Astrocyte of the spinal cord (primary cell): ENCODE measurements at regions not wholly inside any gene's neighbourhood (a gene's known extent, or its start where the extent isn't known, plus 50 kb on each side); places are given as distances from the start of the nearest gene placed in this dataset.

Source experiments
- DNase-seq: peaks from one replicate; pipeline ENCODE4 v3.0.0; 2011; ENCODE audit warnings: low read depth, low spot score
- H3K4me3 ChIP-seq: 2 replicates; pipeline ENCODE4 v1.5.1; 2011; ENCODE audit warnings: low read depth, mild to moderate bottlenecking, low read length, moderate library complexity
- in situ Hi-C: cut with HindIII; loops from 2 replicates; pipeline ENCODE4 v1.10.0; 2017; ENCODE audit warnings: low sequenced_read_pairs
- TF ChIP-seq, protein P1 (sequence below): IDR thresholded peaks from 2 replicates; pipeline ENCODE4 v1.5.1; 2012; ENCODE audit warnings: low read depth, mild to moderate bottlenecking, low read length, inconsistent platforms

DNA sequence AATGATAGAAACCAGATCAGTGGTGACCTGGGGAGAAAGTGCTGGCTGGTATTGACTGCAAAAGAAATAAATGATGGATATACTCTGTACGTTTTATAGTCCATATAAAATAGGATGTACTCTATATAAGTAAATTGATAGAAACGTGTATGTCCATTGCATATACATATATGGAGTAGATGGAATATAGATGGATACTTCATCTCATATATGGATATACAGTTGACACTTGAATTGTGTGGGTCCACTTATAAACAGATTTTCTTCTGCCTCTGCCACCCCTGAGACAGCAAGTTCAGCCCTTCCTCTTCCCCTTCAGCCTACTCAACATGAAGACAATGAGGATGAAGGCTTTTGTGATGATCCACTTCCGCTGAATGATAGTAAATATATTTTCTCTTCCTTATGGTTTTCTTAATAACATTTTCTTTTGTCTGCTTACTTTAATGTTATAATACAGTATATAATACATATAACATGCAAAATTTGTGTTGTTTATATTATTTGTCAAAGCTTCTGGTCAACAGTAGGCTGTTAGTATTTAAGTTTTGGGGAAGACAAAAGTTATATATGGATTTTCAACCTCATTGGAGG lies 76.1 kb upstream of the MYCN start:
- DNase-seq: no peak
- in situ Hi-C loops: no loop called here
- TF ChIP-seq, protein P1, sequence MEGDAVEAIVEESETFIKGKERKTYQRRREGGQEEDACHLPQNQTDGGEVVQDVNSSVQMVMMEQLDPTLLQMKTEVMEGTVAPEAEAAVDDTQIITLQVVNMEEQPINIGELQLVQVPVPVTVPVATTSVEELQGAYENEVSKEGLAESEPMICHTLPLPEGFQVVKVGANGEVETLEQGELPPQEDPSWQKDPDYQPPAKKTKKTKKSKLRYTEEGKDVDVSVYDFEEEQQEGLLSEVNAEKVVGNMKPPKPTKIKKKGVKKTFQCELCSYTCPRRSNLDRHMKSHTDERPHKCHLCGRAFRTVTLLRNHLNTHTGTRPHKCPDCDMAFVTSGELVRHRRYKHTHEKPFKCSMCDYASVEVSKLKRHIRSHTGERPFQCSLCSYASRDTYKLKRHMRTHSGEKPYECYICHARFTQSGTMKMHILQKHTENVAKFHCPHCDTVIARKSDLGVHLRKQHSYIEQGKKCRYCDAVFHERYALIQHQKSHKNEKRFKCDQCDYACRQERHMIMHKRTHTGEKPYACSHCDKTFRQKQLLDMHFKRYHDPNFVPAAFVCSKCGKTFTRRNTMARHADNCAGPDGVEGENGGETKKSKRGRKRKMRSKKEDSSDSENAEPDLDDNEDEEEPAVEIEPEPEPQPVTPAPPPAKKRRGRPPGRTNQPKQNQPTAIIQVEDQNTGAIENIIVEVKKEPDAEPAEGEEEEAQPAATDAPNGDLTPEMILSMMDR: no peak
- no peak overlapping the region for H3K4me3 ChIP-seq

DNA sequence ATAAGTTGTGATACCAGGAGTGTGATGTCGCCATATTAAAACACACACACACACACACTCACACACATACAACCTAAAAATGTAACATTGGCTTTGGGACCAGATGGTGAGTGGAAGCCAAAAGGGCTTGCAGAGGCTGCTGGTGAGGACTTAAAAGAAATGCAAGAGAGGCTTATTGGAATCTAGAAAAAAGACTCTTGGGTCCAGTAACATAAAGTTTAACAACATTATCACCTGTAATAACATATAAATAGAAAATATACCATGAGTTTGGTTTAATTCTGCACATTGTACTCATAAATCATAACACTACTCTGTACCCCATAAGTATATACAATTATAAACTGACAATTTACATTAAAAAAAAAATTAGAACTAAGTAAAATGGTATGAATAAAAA lies 74.4 kb upstream of the MYCN start:
- H3K4me3 ChIP-seq: no peak overlapping the region
- in situ Hi-C loops: no loop called here
- TF ChIP-seq, protein P1: no peak
- no peak for DNase-seq

DNA sequence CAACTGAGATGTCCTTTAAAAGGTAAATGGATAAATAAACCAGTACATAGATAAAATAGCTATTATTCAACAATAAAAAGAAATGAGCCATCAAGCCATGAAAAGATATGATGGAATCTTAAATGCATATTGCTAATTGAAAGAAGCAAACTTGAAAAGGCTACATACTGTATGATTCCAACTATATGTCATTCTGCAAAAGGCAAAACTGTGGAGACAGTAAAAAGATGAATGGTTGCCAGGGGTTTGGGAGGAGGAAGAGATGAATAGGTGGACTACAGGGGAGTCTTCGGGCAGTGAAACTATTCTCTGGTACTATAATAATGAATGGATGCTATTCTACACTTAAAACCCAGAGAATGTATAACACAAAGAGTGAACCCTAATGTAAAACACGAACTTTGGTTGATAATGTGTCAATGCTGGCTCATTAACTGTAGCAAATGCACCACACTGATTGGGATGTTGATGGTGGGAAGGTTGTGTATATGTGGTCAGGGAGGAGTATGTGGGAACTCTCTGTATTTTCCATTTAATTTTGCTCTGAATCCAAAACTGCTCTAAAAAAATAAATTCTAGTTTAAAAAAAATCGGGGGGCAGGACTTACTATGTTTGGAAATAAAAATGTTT lies 73.7 kb upstream of the MYCN start:
- no peak overlapping the region for H3K4me3 ChIP-seq
- TF ChIP-seq, protein P1: no peak
- no peak for DNase-seq
- in situ Hi-C loops: no loop called here

DNA sequence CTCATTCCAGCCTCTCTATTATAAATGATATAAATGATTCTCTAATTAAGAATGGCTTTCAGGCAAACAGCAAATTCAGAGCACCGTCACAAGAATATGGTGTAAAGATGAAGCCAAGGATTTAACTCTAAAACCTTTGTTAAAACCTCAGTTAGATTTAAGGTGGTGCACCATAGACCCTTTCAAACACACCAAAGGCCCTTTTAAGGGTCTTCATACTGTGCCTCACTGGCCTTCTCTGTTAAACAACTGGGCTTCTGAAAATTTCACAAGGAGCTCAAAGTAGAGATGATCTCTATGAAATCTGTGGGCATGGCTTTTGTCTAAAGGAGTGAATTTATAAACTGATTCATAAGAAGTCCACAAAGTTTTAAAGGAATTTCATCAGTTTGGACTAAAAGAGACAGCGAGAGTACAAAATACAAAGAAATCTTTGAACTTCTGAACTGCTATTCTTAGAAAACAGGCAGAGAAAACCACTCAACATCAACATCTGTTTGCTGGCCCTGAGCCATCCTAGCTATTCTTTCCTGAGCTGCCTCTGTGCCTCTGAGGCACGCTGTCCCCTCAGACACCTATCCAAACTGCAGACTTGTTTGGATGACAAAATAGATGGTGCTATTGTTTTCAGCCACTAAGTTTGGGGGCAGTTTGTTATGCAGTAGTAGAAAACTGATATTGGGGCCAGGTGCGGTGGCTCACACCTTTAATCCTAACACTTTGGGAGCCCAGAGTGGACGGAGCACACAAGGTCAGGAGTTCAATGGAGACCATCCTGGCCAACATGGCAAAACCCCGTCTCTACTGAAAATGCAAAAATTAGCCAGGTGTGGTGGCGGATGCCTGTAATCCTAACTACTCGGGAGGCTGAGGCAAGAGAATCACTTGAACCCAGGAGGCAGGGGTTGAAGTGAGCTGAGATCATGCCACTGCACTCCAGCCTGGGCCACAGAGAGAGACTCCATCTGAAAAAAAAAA lies 72.9 kb upstream of the MYCN start:
- DNase-seq: no peak
- H3K4me3 ChIP-seq: no peak overlapping the region
- in situ Hi-C loops: no loop called here
- TF ChIP-seq, protein P1: no peak

DNA sequence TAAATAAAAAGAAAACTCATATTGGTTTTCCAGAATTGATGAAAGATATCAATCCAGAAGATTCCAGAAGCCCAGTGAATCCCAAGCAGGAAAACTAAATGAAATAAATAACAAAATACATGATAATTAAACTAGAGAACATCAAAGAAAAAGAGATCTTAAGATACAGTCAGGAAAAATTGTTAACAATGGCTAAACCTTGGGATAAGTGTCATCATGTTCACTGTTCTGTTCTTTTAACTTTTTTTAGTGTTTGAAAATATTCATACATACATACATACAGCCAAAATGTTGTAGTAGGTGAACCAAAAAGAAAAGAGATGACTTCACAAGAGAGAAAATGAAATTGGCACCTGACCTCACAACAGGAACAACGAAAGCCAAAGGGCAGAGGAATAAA lies 72.2 kb upstream of the MYCN start:
- TF ChIP-seq, protein P1: no peak
- in situ Hi-C loops: no loop called here
- H3K4me3 ChIP-seq: no peak overlapping the region
- no peak for DNase-seq

DNA sequence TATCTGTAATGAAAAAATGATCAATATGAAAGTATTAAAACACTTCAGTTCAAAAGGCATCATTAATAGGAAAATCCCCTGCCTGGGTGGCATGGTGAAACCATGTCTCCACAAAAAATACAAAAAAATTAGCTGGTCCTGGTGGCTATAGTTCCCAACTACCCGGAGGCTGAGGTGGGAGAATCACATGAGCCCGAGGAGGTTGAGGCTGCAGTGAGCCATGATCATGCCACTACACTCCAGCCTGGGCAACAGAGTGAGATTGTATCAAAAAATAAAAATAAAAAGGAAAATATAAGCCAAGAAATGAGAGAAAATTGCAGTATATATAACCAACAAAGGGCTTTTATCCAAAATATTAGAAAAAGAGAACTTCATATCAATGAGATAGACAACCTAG lies 71.6 kb upstream of the MYCN start:
- DNase-seq: no peak
- TF ChIP-seq, protein P1: no peak
- in situ Hi-C loops: no loop called here
- no peak overlapping the region for H3K4me3 ChIP-seq
